Liver (tissue), 7 donors: ENCODE measurements at regions not wholly inside any gene's neighbourhood (a gene's known extent, or its start where the extent isn't known, plus 50 kb on each side); places are given as distances from the start of the nearest gene placed in this dataset.

Experiments
- DNase-seq: peaks from one replicate; pipeline ENCODE4 v3.0.0-alpha.2; 2017; ENCODE audit warnings: low spot score
- H3K27ac ChIP-seq, 2 donors: one replicate each; pipeline ENCODE4 v1.7.0; 2013; ENCODE audit warnings: inconsistent platforms in 2 of 2, low read length in 2 of 2, control low read depth in 1 of 2, low read depth in 1 of 2, mild to moderate bottlenecking in 1 of 2
- H3K27me3 ChIP-seq, 4 donors: one replicate each; pipeline versions ENCODE4 v1.6.1 to v1.7.0; 2013; ENCODE audit warnings: low read length in 3 of 4, inconsistent platforms in 1 of 4, mild to moderate bottlenecking in 1 of 4, moderate library complexity in 1 of 4; ENCODE audit not compliant: control insufficient read depth in 4 of 4, insufficient read depth in 4 of 4
- H3K36me3 ChIP-seq, 4 donors: one replicate each; pipeline versions ENCODE4 v1.6.1 to v1.7.0; 2013; ENCODE audit warnings: low read length in 3 of 4, mild to moderate bottlenecking in 3 of 4, low read depth in 1 of 4, moderate library complexity in 1 of 4; ENCODE audit not compliant: control insufficient read depth in 4 of 4, insufficient read depth in 3 of 4
- H3K4me1 ChIP-seq, 4 donors: one replicate each; pipeline versions ENCODE4 v1.6.1 to v1.7.0; 2013; ENCODE audit warnings: low read length in 3 of 4, mild to moderate bottlenecking in 3 of 4, moderate library complexity in 1 of 4; ENCODE audit not compliant: control insufficient read depth in 4 of 4, insufficient read depth in 4 of 4
- H3K4me3 ChIP-seq, 3 donors: one replicate each; pipeline versions ENCODE4 v1.6.1 to v1.7.0; 2013; ENCODE audit warnings: low read length in 3 of 3, control low read depth in 1 of 3, low read depth in 1 of 3, mild to moderate bottlenecking in 1 of 3
- H3K9ac ChIP-seq, 2 donors: one replicate each; pipeline ENCODE4 v1.7.0; 2013; ENCODE audit warnings: low read length in 2 of 2, mild to moderate bottlenecking in 2 of 2, moderate library complexity in 2 of 2, control low read depth in 1 of 2, low read depth in 1 of 2
- H3K9me3 ChIP-seq, 4 donors: one replicate each; pipeline versions ENCODE4 v1.6.1 to v1.7.0; 2013; ENCODE audit warnings: low read length in 3 of 4; ENCODE audit not compliant: control insufficient read depth in 4 of 4
- ATF3 ChIP-seq: IDR thresholded peaks from 2 replicates; pipeline ENCODE4 v1.6.1; 2016; ENCODE audit warnings: antibody characterized with exemption
- EGR1 ChIP-seq, 2 donors: IDR thresholded peaks; 2 replicates each; pipeline ENCODE4 v1.6.1; 2016 to 2018; ENCODE audit warnings: antibody characterized with exemption in 2 of 2, low read depth in 2 of 2
- FOXA1 ChIP-seq: IDR thresholded peaks from 2 replicates; pipeline ENCODE4 v1.6.1; 2016; ENCODE audit warnings: antibody characterized with exemption
- FOXA2 ChIP-seq: IDR thresholded peaks from 2 replicates; pipeline ENCODE4 v1.6.1; 2016; ENCODE audit warnings: antibody characterized with exemption
- GABPA ChIP-seq, 2 donors: IDR thresholded peaks in 1 of 2; conservative IDR thresholded peaks in 1 of 2; 2 replicates each; pipeline ENCODE4 v1.6.1; 2016; ENCODE audit warnings: antibody characterized with exemption in 2 of 2, mild to moderate bottlenecking in 1 of 2, moderate library complexity in 1 of 2
- HNF4G ChIP-seq: IDR thresholded peaks from 2 replicates; pipeline ENCODE4 v1.6.1; 2016; ENCODE audit warnings: antibody characterized with exemption
- JUND ChIP-seq, 2 donors: IDR thresholded peaks; 2 replicates each; pipeline ENCODE4 v1.6.1; 2016; ENCODE audit warnings: antibody characterized with exemption in 2 of 2
- MAX ChIP-seq: IDR thresholded peaks from 2 replicates; pipeline ENCODE4 v1.6.1; 2016; ENCODE audit warnings: antibody characterized with exemption
- NR2F2 ChIP-seq: IDR thresholded peaks from 2 replicates; pipeline ENCODE4 v1.6.1; 2016; ENCODE audit warnings: antibody characterized with exemption
- RAD21 ChIP-seq, 2 donors: IDR thresholded peaks; 2 replicates each; pipeline ENCODE4 v1.6.1; 2016; ENCODE audit warnings: antibody characterized with exemption in 2 of 2, mild to moderate bottlenecking in 2 of 2
- REST ChIP-seq: IDR thresholded peaks from 2 replicates; pipeline ENCODE4 v1.6.1; 2016; ENCODE audit warnings: antibody characterized with exemption, mild to moderate bottlenecking
- RXRA ChIP-seq, 2 donors: IDR thresholded peaks; 2 replicates each; pipeline ENCODE4 v1.6.1; 2017 to 2018; ENCODE audit warnings: antibody characterized with exemption in 2 of 2, mild to moderate bottlenecking in 1 of 2
- SP1 ChIP-seq: IDR thresholded peaks from 2 replicates; pipeline ENCODE4 v1.6.1; 2018; ENCODE audit warnings: antibody characterized with exemption, mild to moderate bottlenecking
- TAF1 ChIP-seq: conservative IDR thresholded peaks from 2 replicates; pipeline ENCODE4 v1.6.1; 2016; ENCODE audit warnings: antibody characterized with exemption, mild to moderate bottlenecking
- WGBS: extraction: QIAGEN DNeasy Blood & Tissue Kit; methylation state at CpG from one replicate; pipeline ENCODE4 v1.1.7; 2013; 5-methylcytosine and 5-hydroxymethylcytosine counted together
- TF ChIP-seq, protein P1 (sequence below): IDR thresholded peaks from 2 replicates; pipeline ENCODE4 v1.6.1; 2016; ENCODE audit warnings: antibody characterized with exemption
- donor health status: healthy.
- donor health status: healthy.
- donor health status: healthy.
- donor health status: healthy.

DNA sequence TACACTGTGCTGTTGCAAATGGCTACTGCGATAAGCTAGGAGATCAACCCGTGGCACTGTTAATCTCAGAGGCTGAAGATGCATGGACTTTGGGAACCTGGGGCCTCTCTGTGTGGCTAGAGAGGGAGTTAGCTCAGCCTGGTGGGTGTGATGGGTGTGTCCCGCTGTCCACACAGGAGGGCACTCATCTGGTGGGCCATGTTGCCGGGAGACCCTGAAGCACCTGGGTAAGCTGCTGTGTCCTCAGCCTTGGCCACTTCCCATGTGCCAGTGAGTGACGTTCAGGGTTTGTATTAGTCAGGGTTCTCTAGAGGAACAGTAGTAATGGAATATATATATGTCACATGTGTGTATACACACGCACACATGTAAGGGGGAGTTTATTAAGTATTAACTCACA is 132.7 kb downstream of the ERMARD start:
- H3K27me3 ChIP-seq, result no peaks in the 10 kb centered on the region
- WGBS, result 94% methylated on average over 6 of the region's 6 CpGs
- no peaks in the 10 kb centered on the region for H3K36me3 ChIP-seq
- H3K27ac ChIP-seq, result no peak overlapping the region
- TF ChIP-seq SP1 (no peak), HNF4G (no peak), MAX (no peak), EGR1 (IDR thresholded peaks at IDR 0.05; ENCODE audit: low read depth in 2 of 2) (no peak), FOXA1 (no peak), RXRA (IDR thresholded peaks at IDR 0.05) (no peak), TAF1 (no peak), FOXA2 (no peak), JUND (IDR thresholded peaks at IDR 0.05) (no peak), ATF3 (no peak)
- H3K9ac ChIP-seq, result no peak overlapping the region
- H3K4me3 ChIP-seq, result no peak overlapping the region
- peaks cover 0 to 2% (median 0%) of the 10 kb centered on the region in 4 donors for H3K9me3 ChIP-seq
- DNase-seq, result peak; percentile 20
- no peaks in the 10 kb centered on the region for H3K4me1 ChIP-seq

DNA sequence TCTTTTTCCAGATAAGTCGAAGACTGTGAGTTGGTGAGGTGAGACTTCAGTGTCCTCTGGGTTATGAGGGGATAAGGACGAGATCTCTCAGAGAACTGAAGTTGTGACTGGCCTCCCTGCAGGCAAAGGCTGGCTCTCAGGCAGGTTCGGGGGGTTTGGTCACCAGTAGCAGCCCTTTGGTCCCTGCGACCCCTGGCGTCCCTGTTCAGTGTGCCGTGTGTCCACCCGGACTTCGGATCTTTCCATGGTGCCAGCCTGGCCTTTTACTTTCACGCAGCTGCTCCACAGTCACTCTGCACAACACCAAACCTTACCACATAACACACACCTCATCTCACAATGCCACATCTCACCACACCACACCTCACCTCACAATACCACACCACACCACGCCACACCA is 131.9 kb downstream of the ERMARD start:
- H3K27ac ChIP-seq, result no peak overlapping the region
- WGBS, result 86% methylated on average over 10 of the region's 10 CpGs
- H3K36me3 ChIP-seq, result no peaks in the 10 kb centered on the region

GRCh38 chr6:169881976-169882375 is 130.6 kb downstream of the ERMARD start:
- H3K4me1 ChIP-seq, result no peaks in the 10 kb centered on the region
- no peaks in the 10 kb centered on the region for H3K27me3 ChIP-seq
- H3K36me3 ChIP-seq, result no peaks in the 10 kb centered on the region
- peaks cover 0 to 2% (median 0%) of the 10 kb centered on the region in 4 donors for H3K9me3 ChIP-seq
- no peak overlapping the region for H3K4me3 ChIP-seq
- DNase-seq, result peak; percentile 10
- no peak overlapping the region for H3K9ac ChIP-seq
- 83% methylated on average over 13 of the region's 13 CpGs for WGBS
- no peak overlapping the region for H3K27ac ChIP-seq
- TF ChIP-seq RXRA (IDR thresholded peaks at IDR 0.05) (no peak), GABPA (IDR thresholded peaks at IDR 0.05 in 1 of 2, conservative IDR thresholded peaks at IDR 0.05 in 1 of 2) (no peak), RAD21 (IDR thresholded peaks at IDR 0.05) (no peak), EGR1 (IDR thresholded peaks at IDR 0.05; ENCODE audit: low read depth in 2 of 2) (no peak), TAF1 (no peak), JUND (IDR thresholded peaks at IDR 0.05) (no peak), REST (no peak), FOXA2 (no peak)
- TF ChIP-seq, protein P1, sequence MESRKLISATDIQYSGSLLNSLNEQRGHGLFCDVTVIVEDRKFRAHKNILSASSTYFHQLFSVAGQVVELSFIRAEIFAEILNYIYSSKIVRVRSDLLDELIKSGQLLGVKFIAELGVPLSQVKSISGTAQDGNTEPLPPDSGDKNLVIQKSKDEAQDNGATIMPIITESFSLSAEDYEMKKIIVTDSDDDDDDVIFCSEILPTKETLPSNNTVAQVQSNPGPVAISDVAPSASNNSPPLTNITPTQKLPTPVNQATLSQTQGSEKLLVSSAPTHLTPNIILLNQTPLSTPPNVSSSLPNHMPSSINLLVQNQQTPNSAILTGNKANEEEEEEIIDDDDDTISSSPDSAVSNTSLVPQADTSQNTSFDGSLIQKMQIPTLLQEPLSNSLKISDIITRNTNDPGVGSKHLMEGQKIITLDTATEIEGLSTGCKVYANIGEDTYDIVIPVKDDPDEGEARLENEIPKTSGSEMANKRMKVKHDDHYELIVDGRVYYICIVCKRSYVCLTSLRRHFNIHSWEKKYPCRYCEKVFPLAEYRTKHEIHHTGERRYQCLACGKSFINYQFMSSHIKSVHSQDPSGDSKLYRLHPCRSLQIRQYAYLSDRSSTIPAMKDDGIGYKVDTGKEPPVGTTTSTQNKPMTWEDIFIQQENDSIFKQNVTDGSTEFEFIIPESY, result no peak

More for the DNA sequence above, 131.9 kb downstream of the ERMARD start:
- Histone ChIP-seq H3K9me3 (peaks cover 0 to 2% (median 0%) of the 10 kb centered on the region in 4 donors), H3K9ac (no peak overlapping the region), H3K4me3 (no peak overlapping the region), H3K4me1 (no peaks in the 10 kb centered on the region), H3K27me3 (no peaks in the 10 kb centered on the region)
- DNase-seq, result peak; percentile 22
- no peak for TF ChIP-seq REST
- no peak for TF ChIP-seq NR2F2
- TF ChIP-seq FOXA2, result no peak
- TF ChIP-seq GABPA (IDR thresholded peaks at IDR 0.05 in 1 of 2, conservative IDR thresholded peaks at IDR 0.05 in 1 of 2), result no peak
- TF ChIP-seq SP1, result no peak
